K562 (cell line): ENCODE measurements at regions not wholly inside any gene's neighbourhood (a gene's known extent, or its start where the extent isn't known, plus 50 kb on each side); places are given as distances from the start of the nearest gene placed in this dataset.

Source experiments
- ARID4B ChIP-seq: sonication (generic); formaldehyde crosslinking; IDR thresholded peaks from 2 replicates; pipeline ENCODE4 v1.8.0; 2022; ENCODE audit warnings: mild to moderate bottlenecking, missing genetic modification reagents
- RFX1 ChIP-seq: fragments of 450-650 bp; IDR thresholded peaks from 2 replicates; pipeline ENCODE4 v1.6.1; 2016; ENCODE audit warnings: mild to moderate bottlenecking, moderate library complexity
- TF ChIP-seq, protein P1 (sequence below), 3 experiments: IDR thresholded peaks in 2 of 3; conservative IDR thresholded peaks in 1 of 3; 2 replicates each; pipeline ENCODE4 v1.5.1; 2011 to 2012; ENCODE audit warnings: low read length in 3 of 3, mild to moderate bottlenecking in 3 of 3, control low read depth in 2 of 3, improper control_type of control experiment in 1 of 3, inconsistent platforms in 1 of 3, low read depth in 1 of 3, mixed read lengths in 1 of 3, moderate library complexity in 1 of 3; ENCODE audit not compliant: insufficient read depth in 2 of 3

GRCh38 chr7:156160811-156161210 is 348.5 kb upstream of the SHH start:
- TF ChIP-seq ARID4B (CRISPR knock-in tag) (no peak), RFX1 (no peak)
- TF ChIP-seq, protein P1, sequence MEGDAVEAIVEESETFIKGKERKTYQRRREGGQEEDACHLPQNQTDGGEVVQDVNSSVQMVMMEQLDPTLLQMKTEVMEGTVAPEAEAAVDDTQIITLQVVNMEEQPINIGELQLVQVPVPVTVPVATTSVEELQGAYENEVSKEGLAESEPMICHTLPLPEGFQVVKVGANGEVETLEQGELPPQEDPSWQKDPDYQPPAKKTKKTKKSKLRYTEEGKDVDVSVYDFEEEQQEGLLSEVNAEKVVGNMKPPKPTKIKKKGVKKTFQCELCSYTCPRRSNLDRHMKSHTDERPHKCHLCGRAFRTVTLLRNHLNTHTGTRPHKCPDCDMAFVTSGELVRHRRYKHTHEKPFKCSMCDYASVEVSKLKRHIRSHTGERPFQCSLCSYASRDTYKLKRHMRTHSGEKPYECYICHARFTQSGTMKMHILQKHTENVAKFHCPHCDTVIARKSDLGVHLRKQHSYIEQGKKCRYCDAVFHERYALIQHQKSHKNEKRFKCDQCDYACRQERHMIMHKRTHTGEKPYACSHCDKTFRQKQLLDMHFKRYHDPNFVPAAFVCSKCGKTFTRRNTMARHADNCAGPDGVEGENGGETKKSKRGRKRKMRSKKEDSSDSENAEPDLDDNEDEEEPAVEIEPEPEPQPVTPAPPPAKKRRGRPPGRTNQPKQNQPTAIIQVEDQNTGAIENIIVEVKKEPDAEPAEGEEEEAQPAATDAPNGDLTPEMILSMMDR (IDR thresholded peaks at IDR 0.05 in 2 of 3, conservative IDR thresholded peaks at IDR 0.05 in 1 of 3; ENCODE audit: insufficient read depth in 2 of 3, low read depth in 1 of 3, low read length in 3 of 3): no peak
